H9 (cell line): ENCODE measurements at regions not wholly inside any gene's neighbourhood (a gene's known extent, or its start where the extent isn't known, plus 50 kb on each side); places are given as distances from the start of the nearest gene placed in this dataset.

Experiments used
- DNase-seq: peaks from one replicate; pipeline ENCODE4 v3.0.0-alpha.2; 2017
- H2AFZ ChIP-seq: one replicate; pipeline ENCODE4 v1.6.1; 2013; ENCODE audit warnings: mild to moderate bottlenecking, low read length, control low read depth, moderate library complexity
- H2AK5ac ChIP-seq: 2 replicates; pipeline ENCODE4 v1.6.1; 2013; ENCODE audit warnings: low read length, control low read depth, mixed read lengths; ENCODE audit not compliant: insufficient read length
- H2BK120ac ChIP-seq: one replicate; pipeline ENCODE4 v1.6.1; 2013; ENCODE audit warnings: low read depth, mild to moderate bottlenecking, low read length, control low read depth, inconsistent platforms; ENCODE audit not compliant: poor library complexity, severe bottlenecking
- H2BK12ac ChIP-seq: 2 replicates; pipeline ENCODE4 v1.6.1; 2013; ENCODE audit warnings: low read length, control low read depth, mixed read lengths, low read depth; ENCODE audit not compliant: insufficient read length
- H2BK15ac ChIP-seq: 2 replicates; pipeline ENCODE4 v1.6.1; 2013; ENCODE audit warnings: low read depth, low read length, control low read depth
- H2BK20ac ChIP-seq: one replicate; pipeline ENCODE4 v1.6.1; 2013; ENCODE audit warnings: low read depth, mild to moderate bottlenecking, low read length, control low read depth, inconsistent platforms; ENCODE audit not compliant: poor library complexity, severe bottlenecking
- H2BK5ac ChIP-seq: 2 replicates; pipeline ENCODE4 v1.6.1; 2013; ENCODE audit warnings: low read length, control low read depth, mixed read lengths; ENCODE audit not compliant: insufficient read length
- H3K14ac ChIP-seq: 2 replicates; pipeline ENCODE4 v1.6.1; 2013; ENCODE audit warnings: low read length, control low read depth; ENCODE audit not compliant: insufficient read depth
- H3K18ac ChIP-seq: 2 replicates; pipeline ENCODE4 v1.6.1; 2013; ENCODE audit warnings: low read depth, mild to moderate bottlenecking, mixed read lengths, low read length, control low read depth; ENCODE audit not compliant: insufficient read length
- H3K23ac ChIP-seq: 2 replicates; pipeline ENCODE4 v1.6.1; 2013; ENCODE audit warnings: low read length, control low read depth, mixed read lengths, low read depth; ENCODE audit not compliant: insufficient read length
- H3K23me2 ChIP-seq: 2 replicates; pipeline ENCODE4 v1.6.1; 2013; ENCODE audit warnings: low read depth, mild to moderate bottlenecking, mixed read lengths, low read length, control low read depth; ENCODE audit not compliant: insufficient read length, poor library complexity, severe bottlenecking
- H3K27ac ChIP-seq: 2 replicates; pipeline ENCODE4 v1.5.1; 2013; ENCODE audit warnings: low read length, control low read depth, mixed read lengths, low read depth; ENCODE audit not compliant: insufficient read length
- H3K27me3 ChIP-seq: 2 replicates; pipeline ENCODE4 v1.6.1; 2013; ENCODE audit warnings: low read length, control low read depth, inconsistent platforms; ENCODE audit not compliant: insufficient read depth
- H3K4ac ChIP-seq: 2 replicates; pipeline ENCODE4 v1.6.1; 2013; ENCODE audit warnings: low read depth, mild to moderate bottlenecking, control low read depth, inconsistent platforms, low read length, moderate library complexity
- H3K4me1 ChIP-seq: 2 replicates; pipeline ENCODE4 v1.6.1; 2013; ENCODE audit warnings: low read length, control low read depth, inconsistent platforms; ENCODE audit not compliant: insufficient read depth
- H3K4me2 ChIP-seq: 2 replicates; pipeline ENCODE4 v1.6.1; 2013; ENCODE audit warnings: low read length, control low read depth, mixed read lengths; ENCODE audit not compliant: insufficient read length, insufficient read depth
- H3K56ac ChIP-seq: 2 replicates; pipeline ENCODE4 v1.6.1; 2013; ENCODE audit warnings: low read depth, mild to moderate bottlenecking, mixed read lengths, low read length, control low read depth; ENCODE audit not compliant: insufficient read length
- H3K79me1 ChIP-seq: 2 replicates; pipeline ENCODE4 v1.6.1; 2013; ENCODE audit warnings: low read depth, mild to moderate bottlenecking, moderate library complexity, low read length, control low read depth, inconsistent platforms; ENCODE audit not compliant: insufficient read depth, poor library complexity, severe bottlenecking
- H3K79me2 ChIP-seq: 2 replicates; pipeline ENCODE4 v1.6.1; 2013; ENCODE audit warnings: low read length, control low read depth, inconsistent platforms; ENCODE audit not compliant: insufficient read depth
- H3K9ac ChIP-seq: 2 replicates; pipeline ENCODE4 v1.6.1; 2013; ENCODE audit warnings: low read length, control low read depth, mixed read lengths; ENCODE audit not compliant: insufficient read length; ENCODE audit errors: extremely low read depth
- H3K9me3 ChIP-seq: one replicate; pipeline ENCODE4 v1.6.1; 2013; ENCODE audit warnings: low read depth, low read length, inconsistent platforms; ENCODE audit not compliant: control insufficient read depth
- H3T11ph ChIP-seq: one replicate; pipeline ENCODE4 v1.6.1; 2013; ENCODE audit warnings: mild to moderate bottlenecking, low read length, control low read depth, inconsistent platforms
- H4K20me1 ChIP-seq: one replicate; pipeline ENCODE4 v1.6.1; 2013; ENCODE audit not compliant: control insufficient read depth, insufficient read length, insufficient read depth
- H4K5ac ChIP-seq: 2 replicates; pipeline ENCODE4 v1.6.1; 2013; ENCODE audit warnings: low read depth, mild to moderate bottlenecking, mixed read lengths, low read length, control low read depth; ENCODE audit not compliant: insufficient read length
- H4K8ac ChIP-seq: replicated peaks from 2 replicates; pipeline ENCODE4 v1.6.1; 2013; ENCODE audit warnings: low read length, control low read depth, mixed read lengths, low read depth; ENCODE audit not compliant: insufficient read length
- H4K91ac ChIP-seq: 2 replicates; pipeline ENCODE4 v1.6.1; 2013; ENCODE audit warnings: low read depth, mild to moderate bottlenecking, moderate library complexity, mixed read lengths, low read length, control low read depth; ENCODE audit not compliant: insufficient read length
- H3K27ac Mint-ChIP-seq, 3 experiments: 2 replicates in 2 of 3; 3 replicates in 1 of 3; pipeline ENCODE4 v1.8.0; 2020 to 2021; ENCODE audit warnings: mixed read lengths in 3 of 3, mild to moderate bottlenecking in 1 of 3, moderate library complexity in 1 of 3
- H3K27me3 Mint-ChIP-seq: 2 replicates; pipeline ENCODE4 v1.8.0; 2021; ENCODE audit warnings: low read depth, mild to moderate bottlenecking, moderate library complexity, mixed read lengths
- H3K36me3 Mint-ChIP-seq, 3 experiments: 2 replicates in 2 of 3; 3 replicates in 1 of 3; pipeline ENCODE4 v1.8.0; 2020 to 2021; ENCODE audit warnings: low read depth in 3 of 3, mixed read lengths in 3 of 3; ENCODE audit not compliant: insufficient read depth in 1 of 3
- H3K4me1 Mint-ChIP-seq, 2 experiments: 2 replicates each; pipeline ENCODE4 v1.8.0; 2020; ENCODE audit warnings: mixed read lengths in 2 of 2
- H3K4me3 Mint-ChIP-seq, 2 experiments: 2 replicates in 1 of 2; 3 replicates in 1 of 2; pipeline ENCODE4 v1.8.0; 2020 to 2021; ENCODE audit warnings: mild to moderate bottlenecking in 2 of 2, mixed read lengths in 2 of 2, moderate library complexity in 1 of 2
- H3K9me3 Mint-ChIP-seq, 2 experiments: 2 replicates in 1 of 2; 3 replicates in 1 of 2; pipeline ENCODE4 v1.8.0; 2020; ENCODE audit warnings: mild to moderate bottlenecking in 2 of 2, mixed read lengths in 2 of 2, moderate library complexity in 1 of 2
- WGBS: extraction: QIAGEN DNeasy Blood & Tissue Kit; methylation state at CpG from one replicate; pipeline ENCODE4 v1.1.7; 2013; ENCODE audit warnings: missing lambda C conversion rate, low lambda C conversion rate, mixed read lengths; ENCODE audit not compliant: insufficient read length; ENCODE audit errors: extremely low coverage; 5-methylcytosine and 5-hydroxymethylcytosine counted together
- TF ChIP-seq, protein P1 (sequence below): fragments of 200-600 bp; sonication (generic); conservative IDR thresholded peaks from 3 replicates; pipeline ENCODE4 v1.8.0; 2021; ENCODE audit warnings: antibody characterized with exemption, mild to moderate bottlenecking

DNA sequence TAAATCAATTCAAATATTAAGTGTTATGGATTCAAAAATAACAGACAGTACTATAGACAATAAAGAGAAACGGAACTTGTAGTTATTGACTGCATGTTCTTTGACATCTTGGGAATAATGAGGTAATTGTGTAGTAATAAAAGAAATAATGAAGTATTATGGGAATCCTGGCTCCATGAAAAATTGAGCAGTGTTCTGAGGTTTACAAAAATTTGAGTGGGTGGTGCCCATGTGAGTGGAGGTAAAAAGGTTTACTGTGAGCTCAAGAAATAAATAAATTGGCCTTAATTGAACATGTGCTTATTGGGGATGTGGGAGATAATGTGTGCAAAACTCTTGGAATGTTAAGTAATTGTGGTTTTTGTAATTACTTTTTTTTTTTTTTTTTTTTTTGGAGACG lies 1013.7 kb upstream of the GJE1 start:
- Mint-ChIP-seq H3K36me3 (no peaks in the 10 kb centered on the region), H3K27me3 (no peaks in the 10 kb centered on the region), H3K27ac (no peak overlapping the region; a peak in 1 of 7 replicates), H3K4me3 (no peak overlapping the region), H3K4me1 (no peaks in the 10 kb centered on the region), H3K9me3 (no peaks in the 10 kb centered on the region)
- H3K27ac ChIP-seq: no peak overlapping the region
- no peak overlapping the region for H2AK5ac ChIP-seq
- H3K4me1 ChIP-seq: no peaks in the 10 kb centered on the region
- H3K4me2 ChIP-seq: no peak overlapping the region
- TF ChIP-seq, protein P1, sequence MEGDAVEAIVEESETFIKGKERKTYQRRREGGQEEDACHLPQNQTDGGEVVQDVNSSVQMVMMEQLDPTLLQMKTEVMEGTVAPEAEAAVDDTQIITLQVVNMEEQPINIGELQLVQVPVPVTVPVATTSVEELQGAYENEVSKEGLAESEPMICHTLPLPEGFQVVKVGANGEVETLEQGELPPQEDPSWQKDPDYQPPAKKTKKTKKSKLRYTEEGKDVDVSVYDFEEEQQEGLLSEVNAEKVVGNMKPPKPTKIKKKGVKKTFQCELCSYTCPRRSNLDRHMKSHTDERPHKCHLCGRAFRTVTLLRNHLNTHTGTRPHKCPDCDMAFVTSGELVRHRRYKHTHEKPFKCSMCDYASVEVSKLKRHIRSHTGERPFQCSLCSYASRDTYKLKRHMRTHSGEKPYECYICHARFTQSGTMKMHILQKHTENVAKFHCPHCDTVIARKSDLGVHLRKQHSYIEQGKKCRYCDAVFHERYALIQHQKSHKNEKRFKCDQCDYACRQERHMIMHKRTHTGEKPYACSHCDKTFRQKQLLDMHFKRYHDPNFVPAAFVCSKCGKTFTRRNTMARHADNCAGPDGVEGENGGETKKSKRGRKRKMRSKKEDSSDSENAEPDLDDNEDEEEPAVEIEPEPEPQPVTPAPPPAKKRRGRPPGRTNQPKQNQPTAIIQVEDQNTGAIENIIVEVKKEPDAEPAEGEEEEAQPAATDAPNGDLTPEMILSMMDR: no peak
- H3K9me3 ChIP-seq: no peaks in the 10 kb centered on the region
- H3K18ac ChIP-seq: no peak overlapping the region
- no peak overlapping the region for H2AFZ ChIP-seq
- no peak overlapping the region for H3K14ac ChIP-seq
- no CpG with 5 or more reads among the region's 2 CpGs for WGBS
- no peak overlapping the region for H3K23ac ChIP-seq
- no peak overlapping the region for H4K8ac ChIP-seq
- no peaks in the 10 kb centered on the region for H4K20me1 ChIP-seq
- no peak overlapping the region for H2BK20ac ChIP-seq
- H3K23me2 ChIP-seq: no peaks in the 10 kb centered on the region
- H3K79me2 ChIP-seq: no peaks in the 10 kb centered on the region
- no peak overlapping the region for H3K56ac ChIP-seq
- no peak overlapping the region for H4K5ac ChIP-seq
- H3T11ph ChIP-seq: no peak overlapping the region
- H3K9ac ChIP-seq: no peak overlapping the region
- H2BK12ac ChIP-seq: no peak overlapping the region
- H3K79me1 ChIP-seq: no peaks in the 10 kb centered on the region
- no peak overlapping the region for H2BK15ac ChIP-seq
- no peaks in the 10 kb centered on the region for H3K27me3 ChIP-seq
- no peak for DNase-seq
- H2BK120ac ChIP-seq: no peak overlapping the region
- H3K4ac ChIP-seq: no peak overlapping the region
- H2BK5ac ChIP-seq: no peak overlapping the region
- no peak overlapping the region for H4K91ac ChIP-seq
